ENCODE measurements at regions not wholly inside any gene's neighbourhood (a gene's known extent, or its start where the extent isn't known, plus 50 kb on each side); places are given as distances from the start of the nearest gene placed in this dataset.

DNA sequence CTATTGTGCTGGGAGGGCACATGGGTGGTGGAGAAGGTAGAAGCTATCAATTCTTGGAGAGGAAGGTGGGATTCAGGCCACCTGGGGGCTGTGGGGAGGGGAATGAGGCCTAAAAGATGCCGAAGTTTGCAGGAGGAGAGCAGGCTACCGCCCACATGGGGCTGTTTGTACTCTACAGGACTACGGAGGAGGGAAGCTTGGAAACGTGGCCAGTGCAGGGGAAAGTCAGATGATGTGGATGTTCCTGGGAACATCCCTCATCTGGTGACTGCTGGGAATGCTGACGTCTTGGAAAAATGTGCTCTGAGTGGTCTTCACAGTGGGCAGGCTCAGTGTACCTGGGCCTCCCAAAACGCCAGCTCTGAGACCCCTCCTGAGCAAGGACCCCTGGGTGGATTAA lies 78.5 kb downstream of the TNFAIP2 start:
- TF ChIP-seq EP300 (IDR thresholded peaks at IDR 0.05): no peak
- TF ChIP-seq POLR2A (IDR thresholded peaks at IDR 0.05): no peak
- TF ChIP-seq, protein P1, sequence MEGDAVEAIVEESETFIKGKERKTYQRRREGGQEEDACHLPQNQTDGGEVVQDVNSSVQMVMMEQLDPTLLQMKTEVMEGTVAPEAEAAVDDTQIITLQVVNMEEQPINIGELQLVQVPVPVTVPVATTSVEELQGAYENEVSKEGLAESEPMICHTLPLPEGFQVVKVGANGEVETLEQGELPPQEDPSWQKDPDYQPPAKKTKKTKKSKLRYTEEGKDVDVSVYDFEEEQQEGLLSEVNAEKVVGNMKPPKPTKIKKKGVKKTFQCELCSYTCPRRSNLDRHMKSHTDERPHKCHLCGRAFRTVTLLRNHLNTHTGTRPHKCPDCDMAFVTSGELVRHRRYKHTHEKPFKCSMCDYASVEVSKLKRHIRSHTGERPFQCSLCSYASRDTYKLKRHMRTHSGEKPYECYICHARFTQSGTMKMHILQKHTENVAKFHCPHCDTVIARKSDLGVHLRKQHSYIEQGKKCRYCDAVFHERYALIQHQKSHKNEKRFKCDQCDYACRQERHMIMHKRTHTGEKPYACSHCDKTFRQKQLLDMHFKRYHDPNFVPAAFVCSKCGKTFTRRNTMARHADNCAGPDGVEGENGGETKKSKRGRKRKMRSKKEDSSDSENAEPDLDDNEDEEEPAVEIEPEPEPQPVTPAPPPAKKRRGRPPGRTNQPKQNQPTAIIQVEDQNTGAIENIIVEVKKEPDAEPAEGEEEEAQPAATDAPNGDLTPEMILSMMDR (IDR thresholded peaks at IDR 0.05): no peak
